HCT116 (cell line): ENCODE measurements at regions not wholly inside any gene's neighbourhood (a gene's known extent, or its start where the extent isn't known, plus 50 kb on each side); places are given as distances from the start of the nearest gene placed in this dataset.

ENCODE experiments used
- CTCF ChIP-seq, 3 experiments: fragments of 200-600 bp in 1 of 3; sonication (generic) in 1 of 3; IDR thresholded peaks in 2 of 3; conservative IDR thresholded peaks in 1 of 3; 2 replicates each; pipeline ENCODE4 v1.5.1; 2012 to 2017; ENCODE audit warnings: low read depth in 2 of 3, low read length in 2 of 3, antibody characterized with exemption in 1 of 3, borderline replicate concordance in 1 of 3, control low read depth in 1 of 3, mild to moderate bottlenecking in 1 of 3, mixed read lengths in 1 of 3, mixed run types in 1 of 3, moderate library complexity in 1 of 3; ENCODE audit not compliant: insufficient read depth in 1 of 3
- EZH2 ChIP-seq: fragments of 200-600 bp; sonication (generic); IDR thresholded peaks from 2 replicates; pipeline ENCODE4 v1.6.1; 2017; ENCODE audit warnings: antibody characterized with exemption, mixed run types
- MAX ChIP-seq: IDR thresholded peaks from 2 replicates; pipeline ENCODE4 v1.6.1; 2012
- POLR2A ChIP-seq: IDR thresholded peaks from 2 replicates; pipeline ENCODE4 v1.7.0; 2011; ENCODE audit warnings: borderline replicate concordance; ENCODE audit not compliant: insufficient read depth, insufficient read length; ENCODE audit errors: extremely low read depth
- POLR2AphosphoS5 ChIP-seq: IDR thresholded peaks from 2 replicates; pipeline ENCODE4 v1.6.1; 2011; ENCODE audit warnings: mild to moderate bottlenecking, low read depth, low read length, moderate library complexity
- ZBTB33 ChIP-seq: IDR thresholded peaks from 2 replicates; pipeline ENCODE4 v1.6.1; 2011; ENCODE audit warnings: mild to moderate bottlenecking, low read length, moderate library complexity; ENCODE audit not compliant: insufficient replicate concordance; ENCODE audit errors: extremely low read depth

- TF ChIP-seq EZH2, result no peak
- TF ChIP-seq CTCF (IDR thresholded peaks at IDR 0.05 in 2 of 3, conservative IDR thresholded peaks at IDR 0.05 in 1 of 3; ENCODE audit: borderline replicate concordance in 1 of 3, insufficient read depth in 1 of 3, low read depth in 2 of 3, low read length in 2 of 3), result peak in 2 of 3 experiments; percentile 20 to 30; a peak in 3 of 6 replicates
- TF ChIP-seq POLR2A, result no peak
- no peak for TF ChIP-seq POLR2AphosphoS5
- TF ChIP-seq MAX, result no peak
- TF ChIP-seq ZBTB33, result no peak
These were observed 203.4 kb downstream of the SYK start for GRCh38 chr9:91004992-91005391.
